ENCODE measurements at regions not wholly inside any gene's neighbourhood (a gene's known extent, or its start where the extent isn't known, plus 50 kb on each side); places are given as distances from the start of the nearest gene placed in this dataset.
A peak's percentile ranks its signal among the peaks of the same experiment; 100 is the strongest.

DNA sequence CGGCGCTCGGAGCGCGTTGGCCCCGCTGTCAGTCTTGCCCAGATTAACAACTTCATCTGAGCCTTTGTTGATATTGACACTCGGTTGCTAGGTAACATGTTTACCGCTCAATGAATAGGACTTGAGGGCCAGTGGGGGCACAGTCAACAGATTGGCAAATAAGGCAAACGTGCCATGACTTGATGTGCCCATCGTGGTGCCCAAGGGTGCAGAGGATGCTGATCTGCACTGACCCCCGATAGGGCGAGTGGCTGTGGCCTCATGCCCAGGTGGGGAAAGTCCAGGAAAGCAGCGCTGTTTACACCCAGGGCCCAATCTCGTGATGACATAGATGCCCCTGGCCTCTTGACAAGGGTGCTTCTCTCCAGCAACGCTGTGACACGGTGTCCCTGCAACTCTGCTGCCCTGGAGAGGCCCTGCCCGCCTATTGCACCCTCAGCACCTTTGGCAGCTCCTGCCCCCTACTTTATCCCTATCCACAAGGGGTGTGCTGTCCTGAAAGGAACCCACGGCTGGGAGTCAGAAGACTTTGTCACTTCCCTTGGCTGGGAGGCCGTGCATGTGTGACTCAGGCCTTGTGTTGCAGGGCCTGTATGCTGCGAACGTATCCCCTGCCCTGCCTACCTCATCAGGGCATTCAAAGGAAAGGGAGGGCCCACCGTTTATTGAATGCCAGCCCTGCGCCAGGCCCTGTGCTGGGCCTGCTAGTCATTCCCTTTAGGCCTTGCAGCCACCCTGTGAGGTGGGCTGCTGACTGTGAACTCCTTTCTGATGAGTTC lies 158.0 kb downstream of the INHBB start:
- Mint-ChIP-seq H3K36me3 (ENCODE audit: low read depth, unreplicated experiment) (no peaks in the 10 kb centered on the region), H3K9me3 (ENCODE audit: unreplicated experiment) (no peaks in the 10 kb centered on the region), H3K27me3 (ENCODE audit: unreplicated experiment) (peaks cover 11% of the 10 kb centered on the region), H3K4me1 (ENCODE audit: unreplicated experiment) (no peaks in the 10 kb centered on the region), H3K27ac (ENCODE audit: unreplicated experiment) (peak overlapping the region; percentile 24), H3K4me3 (ENCODE audit: unreplicated experiment) (no peak overlapping the region)
- no peak for DNase-seq (ENCODE audit: low spot score)
- TF ChIP-seq, protein P1, sequence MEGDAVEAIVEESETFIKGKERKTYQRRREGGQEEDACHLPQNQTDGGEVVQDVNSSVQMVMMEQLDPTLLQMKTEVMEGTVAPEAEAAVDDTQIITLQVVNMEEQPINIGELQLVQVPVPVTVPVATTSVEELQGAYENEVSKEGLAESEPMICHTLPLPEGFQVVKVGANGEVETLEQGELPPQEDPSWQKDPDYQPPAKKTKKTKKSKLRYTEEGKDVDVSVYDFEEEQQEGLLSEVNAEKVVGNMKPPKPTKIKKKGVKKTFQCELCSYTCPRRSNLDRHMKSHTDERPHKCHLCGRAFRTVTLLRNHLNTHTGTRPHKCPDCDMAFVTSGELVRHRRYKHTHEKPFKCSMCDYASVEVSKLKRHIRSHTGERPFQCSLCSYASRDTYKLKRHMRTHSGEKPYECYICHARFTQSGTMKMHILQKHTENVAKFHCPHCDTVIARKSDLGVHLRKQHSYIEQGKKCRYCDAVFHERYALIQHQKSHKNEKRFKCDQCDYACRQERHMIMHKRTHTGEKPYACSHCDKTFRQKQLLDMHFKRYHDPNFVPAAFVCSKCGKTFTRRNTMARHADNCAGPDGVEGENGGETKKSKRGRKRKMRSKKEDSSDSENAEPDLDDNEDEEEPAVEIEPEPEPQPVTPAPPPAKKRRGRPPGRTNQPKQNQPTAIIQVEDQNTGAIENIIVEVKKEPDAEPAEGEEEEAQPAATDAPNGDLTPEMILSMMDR (IDR thresholded peaks at IDR 0.05; ENCODE audit: unreplicated experiment): no peak

DNA sequence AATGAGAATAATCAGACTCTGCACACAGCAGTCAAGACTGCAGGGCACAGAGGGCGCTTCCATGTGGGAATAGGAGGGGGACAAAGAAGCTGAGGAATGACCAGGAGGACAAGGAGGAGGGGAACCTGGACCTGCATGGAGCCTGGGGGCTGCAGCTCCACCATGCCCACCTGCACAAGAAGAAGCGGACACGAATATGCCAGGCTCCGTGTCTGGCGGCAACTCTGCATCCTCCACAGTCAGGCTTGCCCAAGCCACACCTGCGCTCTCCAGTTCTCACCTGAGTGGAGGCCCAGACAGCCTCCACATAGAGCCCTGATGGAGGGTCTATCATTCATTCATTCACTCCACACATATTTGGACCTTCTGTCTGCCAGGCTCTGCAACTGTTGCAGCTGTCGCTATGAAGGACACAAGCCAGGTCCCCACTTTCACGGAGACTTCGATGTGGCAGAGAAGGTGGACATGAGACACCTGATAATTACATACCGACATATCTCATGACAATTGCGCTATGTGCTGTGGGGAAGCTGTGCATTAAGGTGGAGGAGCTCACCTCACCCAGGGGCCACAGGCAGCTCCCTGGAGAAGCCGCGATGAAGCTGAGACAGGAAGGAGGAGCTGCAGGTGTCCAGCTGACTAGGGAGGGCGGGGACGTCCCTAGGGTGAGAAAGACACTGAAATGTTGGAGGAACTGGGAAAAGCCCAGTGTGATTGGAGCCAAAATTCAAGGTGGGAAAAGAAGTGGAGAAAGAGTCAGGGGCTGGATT lies 159.2 kb downstream of the INHBB start:
- no peak for DNase-seq (ENCODE audit: low spot score)
- H3K27ac Mint-ChIP-seq (ENCODE audit: unreplicated experiment): no peak overlapping the region
- H3K9me3 Mint-ChIP-seq (ENCODE audit: unreplicated experiment): no peaks in the 10 kb centered on the region
- peaks cover 11% of the 10 kb centered on the region for H3K27me3 Mint-ChIP-seq (ENCODE audit: unreplicated experiment)
- H3K36me3 Mint-ChIP-seq (ENCODE audit: low read depth, unreplicated experiment): no peaks in the 10 kb centered on the region
- TF ChIP-seq, protein P1 (IDR thresholded peaks at IDR 0.05; ENCODE audit: unreplicated experiment): no peak
- H3K4me3 Mint-ChIP-seq (ENCODE audit: unreplicated experiment): no peak overlapping the region
- no peaks in the 10 kb centered on the region for H3K4me1 Mint-ChIP-seq (ENCODE audit: unreplicated experiment)

GRCh38 chr2:120508567-120509041 lies 162.7 kb downstream of the INHBB start:
- peaks cover 9% of the 10 kb centered on the region for H3K27me3 Mint-ChIP-seq (ENCODE audit: unreplicated experiment)
- no peaks in the 10 kb centered on the region for H3K9me3 Mint-ChIP-seq (ENCODE audit: unreplicated experiment)
- TF ChIP-seq, protein P1 (IDR thresholded peaks at IDR 0.05; ENCODE audit: unreplicated experiment): no peak
- H3K4me3 Mint-ChIP-seq (ENCODE audit: unreplicated experiment): no peak overlapping the region
- H3K4me1 Mint-ChIP-seq (ENCODE audit: unreplicated experiment): no peaks in the 10 kb centered on the region
- H3K27ac Mint-ChIP-seq (ENCODE audit: unreplicated experiment): no peak overlapping the region
- DNase-seq (ENCODE audit: low spot score): no peak
- H3K36me3 Mint-ChIP-seq (ENCODE audit: low read depth, unreplicated experiment): no peaks in the 10 kb centered on the region

DNA sequence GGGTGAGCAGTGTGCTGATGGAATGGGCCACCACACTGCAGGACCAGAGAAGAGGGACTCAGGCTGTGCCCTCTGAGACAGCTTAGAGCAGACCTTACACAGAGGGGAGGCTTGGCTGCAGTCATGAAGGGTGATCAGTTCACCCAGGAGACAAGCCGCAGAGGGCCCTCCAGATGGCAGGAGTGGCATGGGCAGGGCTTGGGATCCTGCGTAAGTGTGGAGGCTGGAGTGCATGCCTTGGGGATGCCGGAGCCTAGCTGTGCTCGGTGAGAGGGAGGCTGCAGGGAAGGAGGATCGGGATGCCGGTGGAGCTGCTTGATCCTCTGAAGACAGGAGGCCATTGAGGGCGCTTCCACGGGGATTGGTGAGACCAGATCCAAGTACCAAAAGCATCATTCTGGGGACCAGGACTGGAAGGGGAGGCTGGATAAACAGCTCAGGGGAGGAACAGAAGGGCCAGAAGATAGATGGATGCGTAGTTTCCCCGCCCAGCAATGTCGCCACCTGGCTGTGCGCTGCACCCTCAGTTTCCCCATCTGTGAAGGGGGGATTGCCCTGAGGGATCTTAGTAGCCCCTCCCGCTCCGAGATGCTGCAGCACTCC lies 163.4 kb downstream of the INHBB start:
- Mint-ChIP-seq H3K27me3 (ENCODE audit: unreplicated experiment) (peaks cover 10% of the 10 kb centered on the region), H3K4me1 (ENCODE audit: unreplicated experiment) (peaks cover under 1% of the 10 kb centered on the region), H3K4me3 (ENCODE audit: unreplicated experiment) (no peak overlapping the region)

More for the DNA sequence above, 163.4 kb downstream of the INHBB start:
- Mint-ChIP-seq H3K27ac (ENCODE audit: unreplicated experiment) (no peak overlapping the region), H3K36me3 (ENCODE audit: low read depth, unreplicated experiment) (no peaks in the 10 kb centered on the region), H3K9me3 (ENCODE audit: unreplicated experiment) (no peaks in the 10 kb centered on the region)
- DNase-seq (ENCODE audit: low spot score): no peak
- TF ChIP-seq, protein P1 (IDR thresholded peaks at IDR 0.05; ENCODE audit: unreplicated experiment): no peak

All from endothelial cell (in vitro differentiated cells).